ENCODE measurements at regions not wholly inside any gene's neighbourhood (a gene's known extent, or its start where the extent isn't known, plus 50 kb on each side); places are given as distances from the start of the nearest gene placed in this dataset.
A peak's percentile ranks its signal among the peaks of the same experiment; 100 is the strongest.

- no peak for ATAC-seq
- TF ChIP-seq ISL1 (CRISPR knock-in tag; IDR thresholded peaks at IDR 0.05) (no peak), ESRRG (CRISPR knock-in tag; IDR thresholded peaks at IDR 0.05) (no peak), PATZ1 (CRISPR knock-in tag; IDR thresholded peaks at IDR 0.05; ENCODE audit: borderline replicate concordance) (no peak), ZFP30 (CRISPR knock-in tag; IDR thresholded peaks at IDR 0.05) (no peak), CSRNP3 (CRISPR knock-in tag; IDR thresholded peaks at IDR 0.05) (no peak), POU6F1 (CRISPR knock-in tag; IDR thresholded peaks at IDR 0.05; ENCODE audit: borderline replicate concordance, low read depth) (no peak), ARNTL (CRISPR knock-in tag; IDR thresholded peaks at IDR 0.05; ENCODE audit: borderline replicate concordance, low read depth) (no peak), TCF4 (CRISPR knock-in tag; IDR thresholded peaks at IDR 0.05; ENCODE audit: borderline replicate concordance) (no peak), ZNF565 (CRISPR knock-in tag; conservative IDR thresholded peaks at IDR 0.05; ENCODE audit: low read depth) (no peak), OSR1 (CRISPR knock-in tag; IDR thresholded peaks at IDR 0.05) (no peak), ZNF70 (CRISPR knock-in tag; IDR thresholded peaks at IDR 0.05) (no peak), BACH2 (CRISPR knock-in tag; IDR thresholded peaks at IDR 0.05; ENCODE audit: borderline replicate concordance) (no peak), SNAI2 (CRISPR knock-in tag; IDR thresholded peaks at IDR 0.05) (no peak), RARB (CRISPR knock-in tag; IDR thresholded peaks at IDR 0.05) (no peak), CSDC2 (CRISPR knock-in tag; IDR thresholded peaks at IDR 0.05) (no peak), CREB5 (CRISPR knock-in tag; IDR thresholded peaks at IDR 0.05; ENCODE audit: low read depth) (no peak)
Measured at GRCh38 chr15:39099524-39099923, 481.4 kb upstream of the THBS1 start.

GRCh38 chr15:39100106-39100660, 480.7 kb upstream of the THBS1 start:
- TF ChIP-seq TOX (CRISPR knock-in tag; IDR thresholded peaks at IDR 0.05; ENCODE audit: borderline replicate concordance) = no peak
- ATAC-seq = no peak

GRCh38 chr15:39102431-39102830, 478.4 kb upstream of the THBS1 start:
- no peak for TF ChIP-seq CREB5 (CRISPR knock-in tag; IDR thresholded peaks at IDR 0.05; ENCODE audit: low read depth)
- no peak for TF ChIP-seq RARB (CRISPR knock-in tag; IDR thresholded peaks at IDR 0.05)
- no peak for TF ChIP-seq CSDC2 (CRISPR knock-in tag; IDR thresholded peaks at IDR 0.05)
- no peak for TF ChIP-seq BACH2 (CRISPR knock-in tag; IDR thresholded peaks at IDR 0.05; ENCODE audit: borderline replicate concordance)
- no peak for TF ChIP-seq TSHZ2 (CRISPR knock-in tag; IDR thresholded peaks at IDR 0.05)
- no peak for TF ChIP-seq ISL1 (CRISPR knock-in tag; IDR thresholded peaks at IDR 0.05)
- ATAC-seq = peak; percentile 82
